Left lung (tissue), 4 donors: ENCODE measurements at regions not wholly inside any gene's neighbourhood (a gene's known extent, or its start where the extent isn't known, plus 50 kb on each side); places are given as distances from the start of the nearest gene placed in this dataset.

ENCODE experiments used
- ATAC-seq: fragments of 200-7000 bp; cut with Tn5 transposase; one replicate; pipeline ENCODE4 v1.9.1; 2020; ENCODE audit warnings: moderate library complexity
- DNase-seq, 4 donors: peaks; one replicate each; pipeline ENCODE4 v3.0.0-alpha.2; 2013 to 2020
- H3K27ac ChIP-seq, 2 donors: fragments of 200-600 bp; sonication (generic) in 1 of 2; one replicate each; pipeline versions ENCODE4 v1.5.0 to v1.8.0; 2020 to 2021
- H3K27me3 ChIP-seq, 2 donors: fragments of 200-600 bp; sonication (generic) in 1 of 2; one replicate each; pipeline versions ENCODE4 v1.5.0 to v1.8.0; 2020 to 2021
- H3K36me3 ChIP-seq, 2 donors: fragments of 200-600 bp; sonication (generic) in 1 of 2; one replicate each; pipeline versions ENCODE4 v1.5.0 to v1.8.0; 2020 to 2021
- H3K4me1 ChIP-seq, 2 donors: fragments of 200-600 bp; one replicate each; pipeline ENCODE4 v1.8.0; 2021
- H3K4me3 ChIP-seq, 2 donors: fragments of 200-600 bp; sonication (generic) in 1 of 2; one replicate each; pipeline versions ENCODE4 v1.5.0 to v1.8.0; 2020 to 2021; ENCODE audit warnings: mild to moderate bottlenecking in 1 of 2
- H3K9me3 ChIP-seq, 2 donors: fragments of 200-600 bp; sonication (generic) in 1 of 2; one replicate each; pipeline versions ENCODE4 v1.5.0 to v1.8.0; 2020 to 2021
- CTCF ChIP-seq, 2 donors: fragments of 200-600 bp; sonication (generic) in 1 of 2; IDR thresholded peaks; one replicate each; pipeline versions ENCODE4 v1.5.0 to v1.8.0; 2021; ENCODE audit warnings: antibody characterized with exemption in 2 of 2
- intact Hi-C, 2 donors: fragments of 100-400 bp; cut with DNase I; formaldehyde crosslinking; loops; one replicate each; pipeline versions ENCODE4 v1.11.2 to v1.14.2; 2022
- donor health status: DM: no; HTN: yes; CAD: no.
- donor health status: DM: no; HTN: no; CAD: no.

GRCh38 chr3:18774319-18775088 is 349.4 kb upstream of the SATB1 start:
- Histone ChIP-seq H3K27me3 (no peaks in the 10 kb centered on the region), H3K4me1 (no peaks in the 10 kb centered on the region), H3K27ac (no peak overlapping the region), H3K4me3 (no peak overlapping the region), H3K9me3 (no peaks in the 10 kb centered on the region), H3K36me3 (no peaks in the 10 kb centered on the region)
- TF ChIP-seq CTCF (IDR thresholded peaks at IDR 0.05), result no peak
- DNase-seq (no peak), ATAC-seq (no peak)
- intact Hi-C loops, result no loop called here

GRCh38 chr3:18772699-18773305 is 347.7 kb upstream of the SATB1 start:
- no peaks in the 10 kb centered on the region for H3K27me3 ChIP-seq
- H3K4me1 ChIP-seq, result no peaks in the 10 kb centered on the region
- intact Hi-C loops, result no loop called here
- TF ChIP-seq CTCF (IDR thresholded peaks at IDR 0.05), result no peak
- H3K27ac ChIP-seq, result no peak overlapping the region
- DNase-seq (no peak), ATAC-seq (no peak)
- no peaks in the 10 kb centered on the region for H3K36me3 ChIP-seq
- H3K9me3 ChIP-seq, result no peaks in the 10 kb centered on the region
- H3K4me3 ChIP-seq, result no peak overlapping the region

- no peak overlapping the region for H3K4me3 ChIP-seq
- H3K36me3 ChIP-seq, result no peaks in the 10 kb centered on the region
- no peaks in the 10 kb centered on the region for H3K4me1 ChIP-seq
- DNase-seq (no peak), ATAC-seq (no peak)
- no peaks in the 10 kb centered on the region for H3K27me3 ChIP-seq
- no peaks in the 10 kb centered on the region for H3K9me3 ChIP-seq
- H3K27ac ChIP-seq, result no peak overlapping the region
- intact Hi-C loops, result no loop called here
- no peak for TF ChIP-seq CTCF (IDR thresholded peaks at IDR 0.05)
These were observed 346.8 kb upstream of the SATB1 start for GRCh38 chr3:18771931-18772330.

GRCh38 chr3:18770800-18771199 is 345.7 kb upstream of the SATB1 start:
- Histone ChIP-seq H3K27me3 (no peaks in the 10 kb centered on the region), H3K27ac (no peak overlapping the region), H3K9me3 (no peaks in the 10 kb centered on the region), H3K4me3 (no peak overlapping the region), H3K36me3 (no peaks in the 10 kb centered on the region), H3K4me1 (no peaks in the 10 kb centered on the region)
- ATAC-seq, result no peak
- intact Hi-C loops, result no loop called here
- no peak for DNase-seq
- TF ChIP-seq CTCF (IDR thresholded peaks at IDR 0.05), result no peak

GRCh38 chr3:18767756-18768303 is 342.7 kb upstream of the SATB1 start:
- no peak overlapping the region for H3K4me3 ChIP-seq
- H3K9me3 ChIP-seq, result no peaks in the 10 kb centered on the region
- H3K27me3 ChIP-seq, result no peaks in the 10 kb centered on the region
- peak; percentile 42 for ATAC-seq
- DNase-seq, result no peak
- intact Hi-C loops, result no loop called here
- no peak overlapping the region for H3K27ac ChIP-seq
- TF ChIP-seq CTCF (IDR thresholded peaks at IDR 0.05), result no peak
- H3K4me1 ChIP-seq, result no peaks in the 10 kb centered on the region
- H3K36me3 ChIP-seq, result no peaks in the 10 kb centered on the region
